GM21526 (cell line): ENCODE measurements at regions not wholly inside any gene's neighbourhood (a gene's known extent, or its start where the extent isn't known, plus 50 kb on each side); places are given as distances from the start of the nearest gene placed in this dataset.
A peak's percentile ranks its signal among the peaks of the same experiment; 100 is the strongest.
"Not testable (repeated sequence)": the region's sequence is repeated elsewhere in the genome, so short reads cannot be mapped to it uniquely, and the experiment has no call there.

Experiments used
- ATAC-seq: cut with Tn5 transposase; IDR thresholded peaks from one replicate; pipeline ENCODE4 v1.9.1; 2021; ENCODE audit warnings: moderate library complexity; ENCODE audit not compliant: unreplicated experiment, low FRiP score

DNA sequence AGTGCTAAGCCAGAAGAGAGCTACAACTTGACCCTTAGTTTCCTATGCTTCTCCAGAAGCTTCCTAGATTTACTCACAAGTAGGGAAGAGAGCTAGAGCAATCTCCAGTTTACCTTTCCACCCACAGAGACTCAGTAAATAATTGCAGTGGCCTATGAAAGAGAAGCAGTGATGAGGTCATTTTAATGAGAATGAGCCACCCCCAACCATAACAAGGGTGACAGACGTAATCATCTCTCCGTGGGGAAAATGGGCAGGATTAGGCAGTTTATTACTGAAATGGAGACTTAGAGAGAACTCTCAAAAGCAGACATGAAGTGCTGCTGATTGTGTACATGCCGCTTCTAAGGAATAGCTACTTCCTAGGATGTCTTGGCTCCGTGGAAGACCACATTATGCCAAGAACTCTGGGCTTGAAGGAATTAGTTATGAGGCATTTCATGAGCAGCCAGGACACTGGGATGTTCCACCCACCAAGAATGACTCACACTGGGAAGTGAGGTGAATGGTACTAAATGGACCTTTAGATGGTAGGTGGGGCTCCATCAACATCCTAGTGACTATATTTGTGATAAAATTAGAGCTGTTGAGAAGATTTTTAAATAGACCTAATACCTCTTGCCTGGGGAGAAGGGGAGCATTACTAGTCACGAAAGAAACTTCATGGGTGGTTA is 160.9 kb downstream of the EDEM1 start:
- ATAC-seq = no peak

DNA sequence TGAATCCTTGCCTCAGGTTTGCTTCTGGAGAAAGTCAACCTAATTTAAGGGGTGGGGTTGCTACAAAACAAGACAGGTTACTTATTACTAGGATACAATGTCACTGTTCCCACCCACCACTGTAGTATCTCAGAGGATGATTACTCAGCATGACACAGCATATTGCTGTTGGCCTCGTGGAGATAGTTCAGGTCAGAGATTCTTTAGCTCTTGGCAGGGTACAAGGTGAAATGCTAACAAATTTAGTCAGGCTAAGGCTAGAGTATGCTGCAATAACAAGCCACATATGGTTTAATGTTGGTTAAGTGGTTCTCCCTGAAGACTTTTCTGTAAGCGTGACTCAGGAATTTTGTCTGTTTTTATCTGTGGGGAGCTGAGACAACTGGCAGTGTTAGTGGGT is 161.8 kb downstream of the EDEM1 start:
- ATAC-seq = no peak

DNA sequence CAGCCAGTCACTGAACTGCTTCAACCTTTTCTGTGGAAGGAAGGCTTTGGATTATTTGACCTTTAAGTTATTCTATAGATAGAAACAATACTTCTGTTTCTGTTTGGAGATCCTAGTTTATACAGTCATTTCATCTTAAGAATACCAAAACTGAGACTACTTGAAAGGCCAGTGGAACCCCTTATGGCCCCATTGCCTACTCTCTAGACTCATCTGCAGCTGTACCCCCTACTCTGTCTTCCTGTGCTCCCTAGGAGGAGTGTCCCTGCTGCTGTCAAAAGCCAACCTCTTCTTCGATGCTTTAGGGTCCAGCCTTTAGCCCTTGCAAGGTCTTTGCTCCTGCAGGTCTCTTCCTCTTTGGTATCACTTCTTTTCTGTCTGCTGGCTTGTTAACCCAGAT is 169.6 kb downstream of the EDEM1 start:
- ATAC-seq = no peak

DNA sequence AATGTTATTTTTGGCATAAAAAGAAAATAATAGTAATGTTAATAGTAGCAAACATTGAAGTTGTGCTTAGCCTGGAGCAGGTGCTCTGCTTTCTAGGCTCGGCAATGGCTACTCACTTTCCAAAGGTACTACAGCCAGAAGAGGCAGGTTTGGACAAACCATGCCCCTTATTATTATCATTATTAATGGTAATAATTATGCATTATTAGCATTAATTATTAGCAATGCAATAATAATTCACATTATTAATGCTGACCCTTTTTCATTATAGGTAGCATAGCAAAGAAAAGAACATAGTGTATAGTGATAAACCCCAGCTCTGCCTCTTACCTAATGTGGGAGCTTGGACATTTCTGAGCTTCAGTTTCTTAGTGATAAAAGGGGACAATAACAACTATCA is 171.4 kb downstream of the EDEM1 start:
- ATAC-seq = no peak

DNA sequence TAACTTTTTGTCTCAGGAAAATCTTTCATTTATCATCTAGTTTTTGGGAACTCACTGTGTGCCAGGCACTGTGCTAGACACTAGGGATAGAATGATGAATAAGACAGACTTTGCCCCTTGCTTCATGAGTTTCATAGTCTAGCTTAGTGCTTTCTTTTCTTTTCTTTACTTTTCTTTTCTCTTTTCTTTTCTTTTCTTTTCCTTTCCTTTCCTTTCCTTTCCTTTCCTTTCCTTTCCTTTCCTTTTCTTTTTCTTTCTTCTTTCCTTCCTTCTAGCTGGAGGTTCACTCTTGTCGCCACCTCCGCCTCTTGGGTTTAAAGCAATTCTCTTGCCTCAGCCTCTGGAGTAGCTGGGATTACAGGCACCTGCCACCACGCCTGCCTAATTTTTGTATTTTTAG is 172.9 kb downstream of the EDEM1 start:
- no peak for ATAC-seq

DNA sequence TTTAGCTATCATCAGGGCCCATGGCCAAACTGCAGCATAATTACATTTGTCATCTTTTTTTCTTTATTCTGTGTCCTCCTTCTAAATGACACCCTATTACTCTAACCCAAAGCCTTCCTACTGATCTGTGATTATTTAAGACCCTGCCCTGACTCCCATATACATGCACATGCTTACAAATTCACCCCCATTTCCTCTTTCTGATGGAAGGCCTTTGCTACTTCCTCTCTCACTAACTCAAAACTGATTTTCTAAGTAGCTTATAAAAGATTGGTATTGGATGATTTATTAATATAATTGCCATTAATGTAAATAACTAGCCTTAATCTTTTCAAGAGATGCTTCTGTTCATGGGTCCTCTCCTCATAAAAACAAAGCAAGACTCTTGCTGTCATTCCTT is 179.2 kb downstream of the EDEM1 start:
- no peak for ATAC-seq

DNA sequence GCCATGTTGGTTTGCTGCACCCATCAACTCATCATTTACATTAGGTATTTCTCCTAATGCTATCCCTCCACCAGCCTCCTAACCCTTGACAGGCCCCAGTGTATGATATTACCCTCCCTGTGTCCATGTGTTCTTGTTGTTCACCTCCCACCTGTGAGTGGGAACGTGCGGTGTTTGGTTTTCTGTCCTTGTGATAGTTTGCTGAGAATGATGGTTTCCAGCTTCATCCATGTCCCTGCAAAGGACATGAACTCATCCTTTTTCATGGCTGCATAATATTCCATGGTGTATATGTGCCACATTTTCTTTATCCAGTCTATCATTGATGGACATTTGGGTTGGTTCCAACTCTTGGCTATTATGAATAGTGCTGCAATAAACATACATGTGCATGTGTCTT is 184.0 kb downstream of the EDEM1 start:
- not testable (repeated sequence) for ATAC-seq

DNA sequence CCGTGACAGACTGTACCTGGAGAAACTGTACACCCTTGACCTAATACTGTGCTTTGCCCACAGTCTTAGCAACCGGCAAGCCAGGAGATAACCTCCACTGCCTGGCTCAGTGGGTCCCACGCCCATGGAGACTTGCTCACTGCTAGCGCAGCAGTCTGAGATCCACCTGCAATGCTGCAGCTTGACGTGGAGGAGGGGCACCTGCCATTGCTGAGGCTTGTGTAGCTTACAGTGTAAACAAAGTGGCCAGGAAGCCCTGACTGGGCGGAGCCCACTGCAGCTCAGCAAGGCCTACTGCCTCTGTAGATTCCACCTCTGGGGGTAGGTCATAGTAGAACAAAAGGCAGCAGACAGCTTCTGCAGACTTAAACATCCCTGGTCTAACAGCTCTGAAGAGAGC is 189.3 kb downstream of the EDEM1 start:
- no peak for ATAC-seq

DNA sequence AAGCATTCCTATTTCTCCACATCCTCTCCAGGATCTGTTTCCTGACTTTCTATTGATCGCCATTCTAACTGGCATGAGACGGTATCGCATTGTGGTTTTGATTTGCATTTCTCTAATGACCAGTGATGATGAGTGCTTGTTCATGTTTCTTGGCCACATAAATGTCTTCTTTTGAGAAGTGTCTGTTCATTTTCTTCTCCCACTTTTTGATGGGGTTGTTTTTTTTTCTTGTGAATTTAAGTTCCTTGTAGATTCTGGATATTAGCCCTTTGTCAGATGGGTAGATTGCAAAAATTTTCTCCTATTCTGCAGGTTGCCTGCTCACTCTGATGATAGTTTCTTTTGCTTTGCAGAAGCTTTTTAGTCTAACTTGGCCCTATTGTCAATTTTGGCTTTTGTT is 191.8 kb downstream of the EDEM1 start:
- ATAC-seq = not testable (repeated sequence)

DNA sequence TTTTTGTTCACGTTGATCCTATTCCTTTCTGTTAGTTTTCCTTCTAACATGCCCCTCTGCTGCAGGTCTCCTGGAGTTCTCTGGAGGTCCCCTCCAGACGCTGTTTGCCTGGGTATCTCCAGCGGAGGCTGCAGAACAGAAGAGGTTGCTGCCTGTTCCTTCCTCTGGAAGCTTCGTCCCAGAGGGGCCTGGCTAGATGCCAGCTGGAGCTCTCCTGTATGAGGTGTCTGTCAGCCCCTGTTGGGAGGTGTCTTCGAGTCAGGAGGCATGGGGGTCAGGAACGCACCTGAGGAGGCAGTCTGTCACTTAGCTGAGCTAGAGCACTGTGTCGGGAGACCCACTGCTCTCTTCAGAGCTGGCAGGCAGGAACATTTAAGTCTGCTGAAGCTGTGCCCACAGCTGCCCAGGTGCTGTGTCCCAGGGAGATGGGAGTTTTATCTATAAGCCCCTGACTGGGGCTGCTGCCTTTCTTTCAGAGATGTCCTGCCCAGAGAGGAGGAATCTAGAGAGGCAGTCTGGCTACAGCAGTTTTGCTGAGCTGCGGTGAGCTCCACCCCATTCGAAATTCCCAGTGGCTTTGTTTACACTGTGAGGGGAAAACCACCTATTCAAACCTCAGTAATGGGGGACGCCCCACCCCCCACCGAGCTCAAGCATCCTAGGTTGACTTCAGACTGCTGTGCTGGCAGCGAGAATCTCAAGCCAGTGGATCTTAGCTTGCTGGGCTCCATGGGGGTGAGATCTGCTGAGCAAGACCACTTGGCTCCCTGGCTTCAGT is 196.2 kb downstream of the EDEM1 start:
- not testable (repeated sequence) for ATAC-seq

DNA sequence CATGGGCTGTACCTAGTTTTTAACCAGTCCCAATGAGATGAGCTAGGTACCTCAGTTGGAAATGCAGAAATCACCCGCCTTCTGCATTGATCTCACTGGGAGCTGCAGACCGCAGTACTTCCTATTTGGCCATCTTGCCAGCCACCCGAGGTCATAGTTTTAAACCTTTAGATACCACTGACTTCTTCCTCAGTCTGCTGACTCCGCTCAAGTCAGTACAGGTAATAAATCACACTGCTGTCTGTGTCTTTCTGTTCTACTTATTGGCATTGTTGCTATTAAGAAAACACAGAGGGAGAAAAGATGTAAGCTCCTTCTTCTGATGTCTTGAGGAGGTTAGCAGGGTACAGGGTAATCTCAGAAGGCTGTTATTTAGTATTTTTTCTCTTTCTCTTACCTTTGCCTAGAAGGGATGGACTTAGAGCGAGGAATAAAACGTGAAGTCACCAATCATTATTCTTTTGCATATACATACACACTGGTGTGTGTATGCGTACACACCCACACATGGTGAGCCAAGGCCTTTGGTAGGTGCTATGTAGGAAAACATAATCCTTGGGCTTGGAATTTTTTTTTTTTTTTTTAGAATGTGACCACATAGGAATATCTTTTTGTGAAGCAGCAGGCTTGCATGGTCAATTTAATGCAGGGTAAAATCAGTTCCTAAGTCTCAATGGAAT is 197.2 kb downstream of the EDEM1 start:
- ATAC-seq = no peak

DNA sequence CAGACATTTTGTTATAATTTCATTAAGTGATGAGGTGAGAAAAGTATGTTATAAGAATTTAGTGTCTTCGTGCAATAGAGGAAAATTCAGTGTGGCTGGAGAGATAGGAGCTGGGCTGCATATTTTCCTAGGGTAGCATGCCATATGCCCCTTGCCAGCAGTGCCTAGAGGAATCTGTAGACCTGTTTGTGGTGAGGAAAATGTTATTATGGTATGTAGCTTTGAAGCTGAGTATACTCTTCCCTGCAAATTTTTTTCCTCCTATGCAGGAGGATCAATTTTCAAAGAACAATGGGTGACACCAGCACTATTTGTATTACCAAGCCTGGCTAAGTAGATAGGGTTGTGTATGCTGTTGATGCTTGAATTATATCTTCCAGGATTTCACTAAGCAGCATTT is 200.6 kb downstream of the EDEM1 start:
- no peak for ATAC-seq

DNA sequence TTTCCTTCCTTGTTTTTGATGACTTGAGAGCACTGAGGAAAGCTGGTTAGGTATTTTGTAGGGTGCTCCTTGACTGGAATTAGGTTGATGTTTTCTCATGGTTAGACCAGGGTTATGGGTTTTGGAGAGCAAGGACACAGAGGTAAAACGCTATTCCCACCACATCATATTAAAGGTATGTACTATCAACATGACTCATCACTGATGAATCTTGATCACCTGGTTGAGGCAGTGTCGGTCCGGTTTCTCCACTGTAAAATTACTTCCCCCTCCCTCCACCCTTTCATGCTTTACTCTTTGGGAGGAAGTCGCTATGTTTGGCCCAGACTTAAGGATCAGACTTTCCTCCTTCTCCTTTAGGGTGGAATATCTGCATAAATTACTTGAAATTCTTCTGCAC is 201.6 kb downstream of the EDEM1 start:
- no peak for ATAC-seq

DNA sequence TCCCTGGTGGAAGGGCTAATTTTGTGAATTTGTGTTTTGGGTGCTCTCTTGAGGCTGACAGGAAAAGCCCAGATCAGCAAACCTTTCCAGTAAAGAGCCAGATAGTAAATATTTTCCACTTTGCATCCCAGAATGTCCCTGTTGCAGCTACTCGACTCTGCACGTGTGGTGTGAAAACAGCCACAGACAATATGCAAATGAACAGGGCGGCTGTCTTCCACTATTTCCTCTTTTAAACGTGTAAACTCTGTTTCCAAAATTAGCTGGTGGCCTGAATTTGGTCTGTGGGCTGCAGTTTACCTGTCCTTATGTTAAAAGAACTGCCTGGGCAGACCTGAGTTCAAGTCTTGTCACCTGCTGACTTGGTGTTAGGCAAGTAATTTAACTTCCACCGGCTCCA is 202.7 kb downstream of the EDEM1 start:
- peak; percentile 84 for ATAC-seq

DNA sequence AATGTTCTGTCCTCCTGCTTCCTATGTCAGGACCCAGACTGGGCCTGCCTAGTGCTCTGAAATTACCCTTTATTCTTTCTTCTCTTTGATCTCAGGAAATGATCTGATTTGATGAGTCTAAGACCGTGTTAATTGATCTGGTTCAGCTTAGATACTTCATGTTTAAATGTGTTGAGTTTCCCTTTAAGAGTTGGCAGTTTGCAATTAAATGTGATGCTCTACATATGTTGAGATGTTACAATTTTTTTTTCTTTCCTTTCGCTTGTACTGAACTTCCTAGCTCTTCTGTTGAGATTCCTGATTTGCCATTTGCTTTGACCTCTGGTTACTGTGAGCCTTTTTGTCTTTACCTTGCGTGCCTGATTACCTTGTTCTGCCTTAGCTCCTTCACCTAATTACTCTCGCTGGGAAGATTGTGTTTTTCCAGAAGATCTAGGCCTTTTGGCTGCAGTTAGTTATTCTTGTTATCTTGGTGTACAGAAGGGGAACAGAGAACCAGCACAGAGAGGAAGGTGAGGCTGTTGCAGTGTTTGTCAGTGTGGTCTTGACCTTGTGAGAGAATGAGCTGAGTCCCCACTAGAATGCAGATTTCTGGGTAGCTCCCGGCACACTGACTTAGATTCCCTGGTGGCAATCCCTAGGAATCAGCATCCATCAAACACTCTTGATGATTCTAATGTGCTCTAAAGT is 203.6 kb downstream of the EDEM1 start:
- ATAC-seq = no peak

DNA sequence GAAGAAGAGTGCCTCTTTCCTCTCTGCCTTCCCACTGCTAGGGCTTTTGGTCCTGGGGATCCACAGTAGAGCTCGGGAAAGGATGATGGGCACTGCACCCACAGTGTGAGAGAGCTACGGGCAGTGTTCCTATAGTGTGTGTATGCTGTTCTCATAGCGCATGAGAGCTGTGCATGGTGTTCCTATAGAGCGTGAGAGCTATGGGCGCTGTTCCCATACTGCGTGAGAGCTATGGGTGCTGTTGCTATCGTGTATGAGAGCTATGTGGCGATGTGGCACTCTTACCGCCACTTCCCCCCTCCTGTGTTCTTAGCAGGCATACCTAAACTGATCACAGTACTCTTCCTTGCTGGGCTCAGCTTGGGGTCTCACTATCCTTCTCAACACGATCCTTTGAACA is 213.5 kb downstream of the EDEM1 start:
- no peak for ATAC-seq

DNA sequence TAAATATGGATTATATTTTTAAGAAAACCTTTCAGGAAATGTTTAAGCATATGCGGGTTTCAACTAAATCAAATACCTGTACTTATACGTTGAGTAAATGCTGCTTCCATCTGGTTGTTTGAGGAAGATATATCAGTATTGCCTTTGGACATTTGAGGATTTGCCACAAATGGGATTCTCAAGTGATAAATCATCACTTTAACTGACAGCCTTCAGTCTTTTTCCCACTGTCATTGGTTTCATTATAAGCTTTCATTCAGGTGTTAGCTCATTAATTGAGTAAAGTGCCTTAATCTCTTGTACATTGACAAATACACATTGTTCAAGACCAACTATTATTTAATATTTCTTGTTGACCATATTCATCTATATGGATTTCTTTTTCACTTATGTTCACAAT is 217.2 kb downstream of the EDEM1 start:
- ATAC-seq = no peak

DNA sequence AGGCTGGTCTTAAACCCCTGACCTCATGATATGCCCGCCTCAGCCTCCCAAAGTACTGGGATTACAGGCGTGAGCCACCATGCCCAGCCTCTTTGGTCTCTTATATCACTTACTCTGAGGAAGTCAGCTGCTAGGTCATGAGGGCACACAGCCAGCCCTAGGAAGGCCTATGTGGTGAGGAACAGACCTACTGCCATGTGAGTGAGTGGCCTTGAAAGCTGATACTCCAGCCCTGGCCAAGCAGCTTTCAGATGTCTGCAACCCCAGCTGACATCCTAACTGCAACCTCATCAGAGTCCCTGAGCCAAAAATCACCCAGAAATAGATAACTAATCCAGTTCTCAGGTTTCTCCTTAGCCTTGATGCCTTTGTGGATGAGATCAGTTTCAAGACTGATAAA is 224.3 kb downstream of the EDEM1 start:
- no peak for ATAC-seq

DNA sequence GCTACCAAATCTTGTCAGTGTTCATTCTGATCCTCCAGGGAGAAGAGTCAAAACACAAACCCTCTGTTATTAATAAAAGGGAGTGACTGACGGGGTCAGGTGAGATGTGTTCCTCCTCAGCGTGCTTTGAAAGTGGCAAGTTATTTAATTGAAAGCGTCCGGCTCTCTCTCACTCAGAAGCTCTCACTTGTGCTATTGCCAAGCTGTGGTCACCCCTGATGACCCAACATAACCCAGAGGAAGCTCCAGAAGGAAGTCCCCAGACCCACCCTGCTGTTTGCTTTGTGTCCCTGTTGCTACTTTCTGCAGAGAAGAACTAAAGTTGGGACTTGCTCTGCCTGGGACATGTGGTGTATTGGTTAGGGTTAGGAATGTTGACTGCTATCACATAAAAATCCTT is 235.6 kb downstream of the EDEM1 start:
- no peak for ATAC-seq

DNA sequence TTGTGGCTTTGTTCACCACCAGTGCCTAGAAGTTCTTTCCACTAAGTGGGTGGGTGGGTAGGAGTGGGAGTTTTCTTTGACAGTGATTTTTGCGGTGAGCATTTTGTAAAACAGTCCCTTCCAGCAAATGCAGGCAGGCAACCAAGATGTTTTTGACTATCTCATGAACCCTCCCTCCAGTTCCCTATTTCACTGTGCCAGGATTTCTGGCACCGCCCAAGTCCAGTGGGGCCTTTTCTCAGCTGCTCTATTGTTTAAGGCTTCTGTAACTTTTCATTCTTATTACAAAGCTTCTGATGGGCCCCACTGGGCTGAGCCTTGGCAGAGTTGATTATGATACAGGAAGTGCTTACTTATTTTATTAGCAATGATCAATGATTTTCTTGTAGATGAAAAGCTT is 236.0 kb downstream of the EDEM1 start:
- ATAC-seq = no peak

DNA sequence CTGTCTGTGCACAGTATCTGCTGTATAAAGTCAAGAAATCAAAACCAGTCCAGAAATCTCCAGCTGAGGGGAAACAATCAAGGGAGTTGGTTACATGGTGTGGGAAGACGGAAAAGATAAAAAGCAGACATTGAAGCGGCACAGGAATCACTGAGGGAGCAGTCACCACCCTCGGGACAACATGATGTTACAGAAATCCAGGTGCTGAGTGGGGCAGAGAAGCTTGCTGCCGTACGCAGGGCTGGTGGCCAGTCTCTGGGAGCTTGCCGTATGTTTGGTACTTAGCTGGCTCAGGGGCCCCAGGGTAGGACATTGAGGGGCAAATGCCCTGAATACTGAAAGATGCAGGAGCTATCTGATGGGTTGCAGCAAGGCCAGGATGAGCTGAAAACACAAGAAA is 237.9 kb downstream of the EDEM1 start:
- ATAC-seq = no peak
